ENCODE measurements at regions not wholly inside any gene's neighbourhood (a gene's known extent, or its start where the extent isn't known, plus 50 kb on each side); places are given as distances from the start of the nearest gene placed in this dataset.
A peak's percentile ranks its signal among the peaks of the same experiment; 100 is the strongest.

DNA sequence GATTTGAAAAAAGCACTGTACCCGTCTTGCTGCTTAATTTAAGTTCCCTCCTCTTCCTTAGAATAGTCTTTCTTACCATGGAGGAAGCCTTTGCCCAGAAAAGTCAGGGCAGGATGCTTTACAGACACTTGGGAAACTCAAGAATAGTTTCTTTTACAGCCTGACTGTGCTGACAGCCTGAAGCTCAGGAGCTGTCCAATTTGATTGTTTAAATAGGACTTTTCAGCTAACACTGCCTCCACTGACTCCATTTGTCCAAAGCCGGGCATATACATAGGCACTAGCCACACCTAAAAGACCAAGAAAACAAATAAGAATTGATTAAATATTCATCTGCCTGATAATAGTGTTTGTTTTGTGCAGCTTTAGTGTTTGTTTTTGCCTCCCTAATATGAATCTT is 110.9 kb upstream of the L3MBTL4 start:
- Histone ChIP-seq H3K27me3 (ENCODE audit: control insufficient read depth in 1 of 2, insufficient read depth in 2 of 2, low read length in 2 of 2) (no peaks in the 10 kb centered on the region), H3K79me2 (ENCODE audit: insufficient read depth, low read length) (no peaks in the 10 kb centered on the region), H3K9me3 (ENCODE audit: low read length) (no peaks in the 10 kb centered on the region), H3K4me1 (ENCODE audit: insufficient read depth, low read length) (no peaks in the 10 kb centered on the region), H2AFZ (ENCODE audit: low read length) (no peak overlapping the region), H3K4me3 (replicated peaks in 1 of 3; ENCODE audit: insufficient read depth in 1 of 3, low read depth in 2 of 3, low read length in 3 of 3) (no peak overlapping the region), H3K36me3 (replicated peaks in 1 of 2; ENCODE audit: control insufficient read depth in 1 of 2, insufficient read depth in 2 of 2, low read length in 2 of 2) (no peaks in the 10 kb centered on the region), H3K9ac (ENCODE audit: insufficient read depth, low read depth, low read length) (no peak overlapping the region), H4K20me1 (ENCODE audit: insufficient read depth, low read length) (no peaks in the 10 kb centered on the region), H3K4me2 (ENCODE audit: low read depth, low read length) (no peak overlapping the region), H3K27ac (ENCODE audit: extremely low read length, insufficient read depth, low read length) (no peak overlapping the region)
- no peak for ATAC-seq
- ChIA-PET POLR2A (no interaction called here), CTCF (ENCODE audit: low intra/inter-chr PET ratio, low total read pairs) (no interaction called here)
- in situ Hi-C loops (cut with HindIII; ENCODE audit: extremely low pct_ligation_motif_present, low pct_unique_long_range_greater_than_20kb) (loop anchor here (10.0 kb wide), 1 partner anchor 651 kb away; no protein-coding TSS in a partner anchor), intact Hi-C loops (cut with micrococcal nuclease; ENCODE audit: unreplicated experiment) (no loop called here)
- DNase-seq (ENCODE audit: low spot score), result no peak
- WGBS (ENCODE audit: low lambda C conversion rate), result 7% methylated on average over 2 of the region's 2 CpGs
- no peak for FAIRE-seq
- no TSS peak for BruUV-seq (replicated peaks)
- TF ChIP-seq, protein P1, sequence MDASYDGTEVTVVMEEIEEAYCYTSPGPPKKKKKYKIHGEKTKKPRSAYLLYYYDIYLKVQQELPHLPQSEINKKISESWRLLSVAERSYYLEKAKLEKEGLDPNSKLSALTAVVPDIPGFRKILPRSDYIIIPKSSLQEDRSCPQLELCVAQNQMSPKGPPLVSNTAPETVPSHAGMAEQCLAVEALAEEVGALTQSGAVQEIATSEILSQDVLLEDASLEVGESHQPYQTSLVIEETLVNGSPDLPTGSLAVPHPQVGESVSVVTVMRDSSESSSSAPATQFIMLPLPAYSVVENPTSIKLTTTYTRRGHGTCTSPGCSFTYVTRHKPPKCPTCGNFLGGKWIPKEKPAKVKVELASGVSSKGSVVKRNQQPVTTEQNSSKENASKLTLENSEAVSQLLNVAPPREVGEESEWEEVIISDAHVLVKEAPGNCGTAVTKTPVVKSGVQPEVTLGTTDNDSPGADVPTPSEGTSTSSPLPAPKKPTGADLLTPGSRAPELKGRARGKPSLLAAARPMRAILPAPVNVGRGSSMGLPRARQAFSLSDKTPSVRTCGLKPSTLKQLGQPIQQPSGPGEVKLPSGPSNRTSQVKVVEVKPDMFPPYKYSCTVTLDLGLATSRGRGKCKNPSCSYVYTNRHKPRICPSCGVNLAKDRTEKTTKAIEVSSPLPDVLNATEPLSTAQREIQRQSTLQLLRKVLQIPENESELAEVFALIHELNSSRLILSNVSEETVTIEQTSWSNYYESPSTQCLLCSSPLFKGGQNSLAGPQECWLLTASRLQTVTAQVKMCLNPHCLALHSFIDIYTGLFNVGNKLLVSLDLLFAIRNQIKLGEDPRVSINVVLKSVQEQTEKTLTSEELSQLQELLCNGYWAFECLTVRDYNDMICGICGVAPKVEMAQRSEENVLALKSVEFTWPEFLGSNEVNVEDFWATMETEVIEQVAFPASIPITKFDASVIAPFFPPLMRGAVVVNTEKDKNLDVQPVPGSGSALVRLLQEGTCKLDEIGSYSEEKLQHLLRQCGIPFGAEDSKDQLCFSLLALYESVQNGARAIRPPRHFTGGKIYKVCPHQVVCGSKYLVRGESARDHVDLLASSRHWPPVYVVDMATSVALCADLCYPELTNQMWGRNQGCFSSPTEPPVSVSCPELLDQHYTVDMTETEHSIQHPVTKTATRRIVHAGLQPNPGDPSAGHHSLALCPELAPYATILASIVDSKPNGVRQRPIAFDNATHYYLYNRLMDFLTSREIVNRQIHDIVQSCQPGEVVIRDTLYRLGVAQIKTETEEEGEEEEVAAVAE (CRISPR knock-in tag; IDR thresholded peaks at IDR 0.05; ENCODE audit: borderline replicate concordance), result no peak
- TF ChIP-seq, protein P2, sequence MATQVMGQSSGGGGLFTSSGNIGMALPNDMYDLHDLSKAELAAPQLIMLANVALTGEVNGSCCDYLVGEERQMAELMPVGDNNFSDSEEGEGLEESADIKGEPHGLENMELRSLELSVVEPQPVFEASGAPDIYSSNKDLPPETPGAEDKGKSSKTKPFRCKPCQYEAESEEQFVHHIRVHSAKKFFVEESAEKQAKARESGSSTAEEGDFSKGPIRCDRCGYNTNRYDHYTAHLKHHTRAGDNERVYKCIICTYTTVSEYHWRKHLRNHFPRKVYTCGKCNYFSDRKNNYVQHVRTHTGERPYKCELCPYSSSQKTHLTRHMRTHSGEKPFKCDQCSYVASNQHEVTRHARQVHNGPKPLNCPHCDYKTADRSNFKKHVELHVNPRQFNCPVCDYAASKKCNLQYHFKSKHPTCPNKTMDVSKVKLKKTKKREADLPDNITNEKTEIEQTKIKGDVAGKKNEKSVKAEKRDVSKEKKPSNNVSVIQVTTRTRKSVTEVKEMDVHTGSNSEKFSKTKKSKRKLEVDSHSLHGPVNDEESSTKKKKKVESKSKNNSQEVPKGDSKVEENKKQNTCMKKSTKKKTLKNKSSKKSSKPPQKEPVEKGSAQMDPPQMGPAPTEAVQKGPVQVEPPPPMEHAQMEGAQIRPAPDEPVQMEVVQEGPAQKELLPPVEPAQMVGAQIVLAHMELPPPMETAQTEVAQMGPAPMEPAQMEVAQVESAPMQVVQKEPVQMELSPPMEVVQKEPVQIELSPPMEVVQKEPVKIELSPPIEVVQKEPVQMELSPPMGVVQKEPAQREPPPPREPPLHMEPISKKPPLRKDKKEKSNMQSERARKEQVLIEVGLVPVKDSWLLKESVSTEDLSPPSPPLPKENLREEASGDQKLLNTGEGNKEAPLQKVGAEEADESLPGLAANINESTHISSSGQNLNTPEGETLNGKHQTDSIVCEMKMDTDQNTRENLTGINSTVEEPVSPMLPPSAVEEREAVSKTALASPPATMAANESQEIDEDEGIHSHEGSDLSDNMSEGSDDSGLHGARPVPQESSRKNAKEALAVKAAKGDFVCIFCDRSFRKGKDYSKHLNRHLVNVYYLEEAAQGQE (IDR thresholded peaks at IDR 0.05; ENCODE audit: borderline replicate concordance in 1 of 2, low read depth in 1 of 2, low read length in 2 of 2), result peak in 1 of 2 experiments; percentile 74; a peak in 2 of 4 replicates
- TF ChIP-seq XRCC5 (optimal IDR thresholded peaks at IDR 0.05; ENCODE audit: low read length) (no peak), ADNP (CRISPR knock-in tag; IDR thresholded peaks at IDR 0.05) (no peak), ATM (IDR thresholded peaks at IDR 0.05; ENCODE audit: borderline replicate concordance) (no peak)
- TF ChIP-seq, protein P3, sequence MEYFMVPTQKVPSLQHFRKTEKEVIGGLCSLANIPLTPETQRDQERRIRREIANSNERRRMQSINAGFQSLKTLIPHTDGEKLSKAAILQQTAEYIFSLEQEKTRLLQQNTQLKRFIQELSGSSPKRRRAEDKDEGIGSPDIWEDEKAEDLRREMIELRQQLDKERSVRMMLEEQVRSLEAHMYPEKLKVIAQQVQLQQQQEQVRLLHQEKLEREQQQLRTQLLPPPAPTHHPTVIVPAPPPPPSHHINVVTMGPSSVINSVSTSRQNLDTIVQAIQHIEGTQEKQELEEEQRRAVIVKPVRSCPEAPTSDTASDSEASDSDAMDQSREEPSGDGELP (IDR thresholded peaks at IDR 0.05; ENCODE audit: borderline replicate concordance, low read depth), result no peak
